Medulla oblongata (tissue), 1 donor: ENCODE measurements at regions not wholly inside any gene's neighbourhood (a gene's known extent, or its start where the extent isn't known, plus 50 kb on each side); places are given as distances from the start of the nearest gene placed in this dataset.
"Not testable (repeated sequence)": the region's sequence is repeated elsewhere in the genome, so short reads cannot be mapped to it uniquely, and the experiment has no call there.

Source experiments
- DNase-seq: peaks from one replicate; pipeline ENCODE4 v3.0.0-alpha.2; 2015; ENCODE audit errors: extremely low spot score

DNA sequence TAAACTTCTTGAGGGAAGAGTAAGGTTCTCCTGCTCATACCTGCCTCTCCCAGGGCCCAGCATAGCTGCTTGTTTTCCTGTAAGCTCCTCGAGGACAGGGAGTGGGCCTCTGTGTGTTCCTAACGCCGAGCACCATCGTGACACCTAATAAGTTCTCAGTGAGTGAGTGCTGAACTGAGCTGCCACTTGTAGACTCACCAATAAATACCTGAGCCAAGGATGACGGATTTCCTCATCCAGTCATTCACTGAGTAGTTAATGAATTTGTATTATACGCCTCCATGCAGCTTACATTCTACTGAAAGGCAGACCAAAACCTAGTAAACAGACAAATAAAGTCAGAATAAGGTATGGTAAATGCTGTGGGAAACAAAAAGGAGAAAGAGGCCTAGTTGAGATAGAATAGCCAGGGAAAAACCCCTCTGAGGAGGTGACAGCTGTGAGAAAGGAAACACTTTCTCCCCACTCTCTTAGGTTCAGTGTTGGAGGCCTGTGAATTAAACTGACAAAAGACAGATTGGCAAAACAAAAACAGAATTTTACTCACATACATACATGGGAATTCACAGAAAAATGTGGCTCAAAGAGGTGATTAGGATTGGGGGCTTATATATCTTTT, 138.6 kb downstream of the B3GNT2 start:
- DNase-seq, result no peak

DNA sequence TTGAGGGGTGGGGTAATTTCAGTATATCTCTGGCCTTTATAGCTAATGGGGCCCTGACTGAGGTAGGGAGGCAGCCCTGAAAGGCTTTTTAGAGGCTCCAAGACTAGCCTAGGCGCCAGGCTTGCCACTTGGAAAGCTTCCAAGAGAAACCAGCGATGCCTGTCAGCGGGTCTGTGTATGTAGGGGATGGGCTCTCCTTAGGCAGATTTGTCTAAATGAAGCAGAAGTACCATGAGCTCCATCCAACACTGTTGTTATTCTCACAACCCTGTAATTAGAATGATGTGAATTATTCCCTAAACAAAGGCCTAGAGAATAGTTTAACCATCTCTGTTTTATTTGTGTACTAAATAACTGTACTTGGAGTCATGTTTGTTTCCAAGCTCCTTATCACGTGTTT, 138.1 kb downstream of the B3GNT2 start:
- no peak for DNase-seq

DNA sequence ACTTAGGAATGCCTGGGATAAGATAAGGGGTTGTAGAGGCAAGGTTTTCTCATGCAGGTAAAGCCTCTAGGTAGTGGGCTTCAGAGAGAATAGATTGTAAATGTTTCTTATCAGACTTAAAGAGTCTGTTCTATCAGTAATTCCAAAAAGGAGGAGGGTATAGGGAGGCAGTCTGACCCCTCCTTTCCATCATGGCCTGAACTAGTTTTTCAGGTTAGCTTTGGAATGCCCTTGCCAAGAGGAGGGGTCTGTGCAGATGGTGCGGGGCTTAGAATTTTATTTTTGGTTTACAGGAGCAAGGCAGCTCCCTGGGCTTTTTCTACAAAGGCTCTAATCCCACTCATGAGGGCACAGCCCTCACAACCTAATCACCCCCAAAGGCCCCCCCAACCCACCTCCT, 135.0 kb downstream of the B3GNT2 start:
- no peak for DNase-seq

DNA sequence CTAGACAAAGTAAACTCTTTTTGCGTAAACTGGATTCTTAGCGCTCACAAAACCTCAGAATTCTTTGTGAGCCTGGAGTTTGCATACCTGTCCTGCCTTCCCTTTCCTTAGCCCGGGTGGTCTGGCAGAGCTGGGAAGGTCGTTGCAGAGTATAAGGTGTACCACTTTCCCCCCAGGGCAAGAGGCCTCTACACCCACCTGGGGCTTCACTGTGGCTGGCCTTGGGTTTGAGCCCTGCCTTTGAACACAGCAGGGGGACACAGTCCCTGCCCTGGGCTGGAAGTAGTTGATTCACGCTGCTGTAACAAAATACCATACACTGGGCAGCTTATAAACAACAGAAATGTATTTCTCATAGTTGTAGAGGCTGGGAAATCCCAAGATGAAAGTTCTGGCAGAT, 133.9 kb downstream of the B3GNT2 start:
- DNase-seq, result no peak

DNA sequence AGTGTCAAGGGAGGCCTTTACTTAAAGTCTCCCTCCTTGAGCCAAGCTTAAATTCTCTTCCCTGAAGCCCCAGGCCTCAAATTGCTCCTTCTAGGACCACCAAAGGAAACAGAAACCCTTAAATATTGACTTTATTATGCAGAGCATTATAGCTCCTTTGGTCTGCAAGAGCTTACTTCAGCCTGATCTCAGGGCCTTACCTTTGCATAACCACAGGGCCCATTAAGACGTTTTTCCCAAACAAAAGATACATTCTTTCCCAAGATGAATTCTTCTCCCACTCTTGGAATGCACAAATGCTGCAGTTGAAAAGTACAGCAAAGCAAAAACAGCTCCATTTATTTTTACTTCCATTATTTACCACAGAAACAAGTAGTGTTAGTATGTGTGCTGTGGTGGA, 130.8 kb downstream of the B3GNT2 start:
- no peak for DNase-seq

DNA sequence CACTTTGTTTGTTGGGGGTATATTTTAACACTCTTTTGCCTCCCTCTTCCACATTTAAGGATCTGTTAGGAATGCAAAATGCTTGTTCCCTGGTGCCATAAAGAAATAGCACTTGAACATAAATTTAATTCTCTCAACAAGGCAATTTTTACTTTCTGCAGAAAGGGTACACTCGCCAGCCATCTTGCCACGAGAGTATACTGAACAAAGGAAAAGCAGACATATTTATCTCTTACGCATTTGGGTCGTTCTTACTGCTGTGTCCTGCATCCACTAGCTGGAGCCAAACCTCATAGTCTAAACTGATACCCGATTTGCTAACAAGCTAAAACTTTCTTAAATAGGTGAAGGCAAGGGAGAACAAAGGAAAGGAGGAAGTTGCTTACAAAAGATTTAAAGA, 129.5 kb downstream of the B3GNT2 start:
- DNase-seq, result no peak

DNA sequence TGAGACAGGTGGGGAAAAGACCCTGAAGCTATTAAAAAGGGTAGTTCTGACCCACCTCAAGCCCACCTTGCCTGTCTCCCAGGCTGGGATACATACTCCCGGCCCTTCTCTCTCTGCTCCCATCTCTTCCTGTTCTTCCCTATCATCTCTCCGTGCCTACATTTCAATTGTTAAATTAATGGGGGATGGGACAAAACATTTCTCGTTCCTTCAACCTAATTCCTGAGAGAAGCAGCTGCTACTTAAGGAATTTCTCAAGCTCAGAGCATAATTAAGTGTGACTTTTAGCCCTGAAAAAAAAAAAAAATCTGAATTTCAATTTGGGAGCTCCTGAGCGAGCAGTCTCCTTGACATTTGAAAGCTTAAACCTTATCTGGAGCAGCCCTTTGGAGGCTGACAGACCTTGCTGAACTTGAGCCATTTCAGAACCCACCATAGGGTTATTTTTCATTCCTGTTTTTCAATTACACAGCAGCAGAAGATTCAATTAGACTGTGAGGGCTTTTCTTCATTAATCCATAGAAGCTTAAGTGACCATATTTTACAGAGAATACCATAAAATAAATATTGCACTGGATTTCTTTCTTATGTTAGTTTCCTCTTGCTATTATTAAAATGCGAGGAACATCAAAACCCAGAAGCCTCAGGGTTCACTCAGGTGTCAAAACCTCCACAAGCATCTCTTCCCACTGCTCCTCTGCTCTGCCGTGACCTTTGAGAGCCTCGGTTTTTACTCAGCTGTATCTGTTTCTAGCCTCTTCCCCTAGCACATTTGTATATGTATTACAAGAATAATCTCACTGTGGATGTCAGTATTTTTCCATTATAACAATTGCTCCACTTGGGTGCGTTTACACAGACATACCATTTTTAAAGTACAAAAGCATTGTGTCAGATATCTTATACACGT, 125.7 kb downstream of the B3GNT2 start:
- no peak for DNase-seq

DNA sequence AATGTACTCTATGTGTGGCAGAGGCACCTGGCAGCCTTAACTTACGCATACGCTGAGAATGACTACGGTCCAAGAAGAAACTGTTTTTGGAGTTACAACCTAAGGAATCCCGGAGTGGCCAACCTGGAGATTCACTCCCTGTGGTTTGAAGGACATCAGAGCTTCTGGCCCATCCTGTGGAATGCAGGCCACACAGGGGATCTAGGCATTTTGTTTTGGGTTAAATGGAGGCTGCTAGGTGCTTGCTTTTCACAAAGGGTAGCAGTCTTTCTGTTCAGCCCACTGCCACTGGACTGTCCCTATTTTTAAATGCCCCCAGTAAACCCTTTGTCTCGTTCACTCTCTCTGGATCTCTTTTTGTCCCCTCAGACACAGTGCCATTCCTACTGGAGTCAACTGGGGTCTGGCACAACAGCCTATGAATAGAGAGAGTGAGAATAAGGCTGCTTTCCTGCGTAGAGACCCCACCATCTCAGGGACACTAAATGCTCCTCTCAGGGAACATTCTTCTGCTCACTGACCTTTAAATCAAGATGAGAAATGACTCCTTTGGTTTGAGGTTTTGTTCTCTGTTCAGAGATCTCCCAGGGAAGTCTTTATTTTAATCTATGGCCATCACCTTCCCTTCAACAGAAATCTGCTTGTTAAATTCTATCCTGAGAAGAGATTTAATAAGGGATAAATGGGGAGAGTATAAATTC, 124.9 kb downstream of the B3GNT2 start:
- DNase-seq, result no peak

DNA sequence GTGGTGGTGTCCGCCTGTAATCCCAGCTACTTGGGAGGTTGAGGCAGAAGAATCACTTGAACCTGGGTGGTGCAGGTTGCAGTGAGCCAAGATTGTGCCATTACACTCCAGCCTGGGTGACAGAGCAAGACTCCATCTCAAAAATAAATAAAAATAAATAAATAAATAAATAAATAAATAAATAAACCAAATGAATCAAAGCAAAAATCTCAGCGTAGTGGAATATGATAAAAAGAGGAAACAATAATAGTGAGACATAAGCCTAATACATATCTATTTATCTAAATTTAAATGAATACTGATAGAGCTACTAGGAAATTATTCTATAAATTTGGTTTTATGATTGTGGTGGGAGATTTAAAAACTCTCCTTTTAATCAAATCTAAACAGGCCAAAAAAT, 124.2 kb downstream of the B3GNT2 start:
- DNase-seq, result not testable (repeated sequence)

DNA sequence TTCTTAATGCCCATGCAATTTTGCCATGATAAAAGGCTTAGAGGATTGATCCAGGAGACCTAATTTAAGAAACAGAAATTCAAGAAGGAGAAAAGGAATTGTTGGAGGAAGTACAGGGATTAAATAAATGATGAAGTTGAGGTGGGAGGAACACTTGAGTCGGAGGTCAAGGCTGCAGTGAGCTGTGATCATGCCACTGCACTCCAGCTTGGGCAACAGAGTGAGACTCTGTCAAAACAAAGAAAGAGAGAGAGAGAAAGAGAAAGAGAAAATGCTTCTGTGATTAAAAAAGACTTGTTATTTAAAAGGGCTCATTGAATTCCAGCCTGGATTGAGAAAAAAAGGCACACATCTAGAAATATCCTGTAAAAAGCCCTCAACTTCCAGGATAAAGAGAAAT, 123.2 kb downstream of the B3GNT2 start:
- DNase-seq, result peak; percentile 20

DNA sequence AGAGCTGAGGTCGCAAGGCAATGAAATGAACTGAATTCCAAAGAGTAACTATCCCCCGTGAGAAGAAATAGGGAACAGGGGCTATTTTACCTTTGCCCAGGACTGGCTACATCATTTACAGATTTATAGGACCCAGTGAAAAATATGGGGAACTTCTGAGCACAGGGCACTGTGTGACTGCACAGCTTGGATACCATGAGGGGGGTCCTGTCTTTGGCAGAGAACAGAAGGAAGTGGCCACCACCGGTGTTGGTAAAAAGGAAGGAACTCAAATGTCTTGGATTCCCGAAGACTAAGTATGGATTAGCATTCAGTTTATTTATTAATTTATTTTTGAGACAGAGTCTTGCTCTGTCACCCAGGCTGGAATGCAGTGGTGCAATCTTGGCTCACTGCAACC, 119.6 kb downstream of the B3GNT2 start:
- no peak for DNase-seq

DNA sequence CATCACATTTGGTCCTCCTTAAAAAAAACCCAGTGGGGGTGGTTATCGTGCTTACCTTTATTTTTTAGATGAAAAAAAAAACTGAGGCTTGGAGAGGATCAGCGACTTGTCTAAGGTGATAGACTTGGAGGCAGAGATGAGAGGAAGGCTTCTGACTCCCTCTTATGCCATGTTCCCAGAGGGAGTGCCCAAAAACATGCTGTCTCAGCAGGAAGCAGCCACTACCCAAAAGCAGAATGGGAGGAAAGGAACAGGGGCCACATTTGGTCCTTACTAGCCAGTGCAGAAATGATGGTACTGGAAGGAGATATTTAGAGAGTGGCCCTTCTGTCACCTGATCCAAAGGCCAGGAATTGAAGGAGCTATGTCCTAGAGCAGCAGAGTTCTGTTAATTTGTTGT, 118.4 kb downstream of the B3GNT2 start:
- no peak for DNase-seq

DNA sequence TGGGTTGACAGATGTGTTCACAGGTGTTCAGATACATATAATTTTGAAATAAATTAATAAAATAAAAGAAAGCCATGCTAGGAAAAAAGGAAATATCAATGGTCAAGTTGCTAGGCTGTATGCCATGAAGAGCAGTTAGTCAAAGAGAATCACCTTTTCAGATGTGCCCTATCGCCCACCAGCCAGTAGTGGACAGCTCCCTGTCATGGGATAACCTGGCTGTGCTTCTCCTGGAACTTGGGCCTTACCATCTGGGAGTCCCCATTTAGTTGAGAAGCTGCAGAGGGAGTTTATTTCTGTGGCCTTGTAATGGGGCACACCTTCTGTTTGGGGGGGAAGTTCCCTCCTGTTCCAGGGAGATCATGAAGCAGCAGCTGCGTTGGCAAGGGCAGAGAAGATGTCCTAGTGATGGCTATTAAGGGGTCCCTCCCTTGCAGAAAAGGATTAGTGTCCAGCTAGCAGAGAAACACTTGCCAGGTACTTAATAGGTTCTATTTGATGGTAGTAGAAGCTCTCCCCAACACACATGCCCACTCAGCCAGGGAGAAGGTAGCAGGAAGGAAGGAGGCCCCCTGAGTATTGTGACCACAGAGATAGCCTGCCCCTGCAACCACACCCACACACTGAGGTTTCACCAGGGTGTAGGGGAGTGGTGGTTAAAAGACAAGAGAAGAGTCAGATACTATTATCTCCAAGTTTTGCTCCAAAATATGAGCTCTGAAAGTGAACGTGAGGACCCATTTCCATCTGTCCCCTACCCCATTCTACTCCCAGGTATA, 117.7 kb downstream of the B3GNT2 start:
- DNase-seq, result no peak

DNA sequence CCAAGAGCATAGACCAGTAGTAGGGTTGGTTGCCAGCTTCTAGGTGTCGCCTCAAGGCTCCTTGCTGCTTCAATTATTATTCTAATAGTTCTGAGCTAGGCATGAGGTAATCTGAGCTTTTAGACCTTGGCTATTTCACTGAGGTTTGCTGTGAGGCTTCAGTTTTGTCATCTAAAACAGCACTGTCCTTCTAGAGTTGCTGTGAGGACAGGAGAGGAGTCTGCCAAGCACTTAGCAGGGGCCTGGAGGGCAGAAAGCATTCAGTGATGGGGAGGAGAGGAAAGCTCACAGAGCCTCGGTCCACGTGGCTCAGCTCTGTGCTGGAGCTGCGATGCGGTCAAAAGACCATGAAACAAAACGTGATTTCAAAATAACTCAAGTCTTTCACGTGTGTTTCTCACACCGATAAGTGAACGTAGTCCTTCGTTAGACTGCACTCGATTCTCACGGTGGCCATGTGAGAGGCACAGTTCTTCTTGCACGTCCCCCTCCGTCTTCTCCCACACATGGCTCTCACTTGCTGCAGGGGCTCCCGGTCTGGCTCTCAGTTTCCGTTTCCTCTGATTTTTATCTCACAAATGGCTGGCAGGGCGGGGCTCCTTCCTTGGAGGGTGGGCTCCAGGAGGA, 113.7 kb downstream of the B3GNT2 start:
- DNase-seq, result peak; percentile 34

DNA sequence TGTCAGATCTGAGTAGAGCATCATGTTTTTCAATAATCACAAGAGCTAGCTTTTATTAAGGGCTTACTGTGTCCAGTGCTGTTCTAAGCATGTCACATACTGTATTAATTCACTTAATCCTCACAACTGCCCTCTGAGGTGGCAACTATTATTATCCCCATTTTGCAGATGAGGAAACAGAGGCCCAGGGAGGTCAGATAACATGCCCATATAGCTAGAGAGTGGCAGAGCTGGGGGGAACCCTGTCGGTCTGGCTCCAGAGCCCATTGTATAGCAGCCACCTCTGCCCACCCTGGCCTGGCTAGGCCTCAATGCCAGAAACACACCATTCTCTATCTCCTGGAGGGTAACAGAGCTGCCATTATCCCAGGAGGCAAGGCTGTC, 113.2 kb downstream of the B3GNT2 start:
- no peak for DNase-seq

DNA sequence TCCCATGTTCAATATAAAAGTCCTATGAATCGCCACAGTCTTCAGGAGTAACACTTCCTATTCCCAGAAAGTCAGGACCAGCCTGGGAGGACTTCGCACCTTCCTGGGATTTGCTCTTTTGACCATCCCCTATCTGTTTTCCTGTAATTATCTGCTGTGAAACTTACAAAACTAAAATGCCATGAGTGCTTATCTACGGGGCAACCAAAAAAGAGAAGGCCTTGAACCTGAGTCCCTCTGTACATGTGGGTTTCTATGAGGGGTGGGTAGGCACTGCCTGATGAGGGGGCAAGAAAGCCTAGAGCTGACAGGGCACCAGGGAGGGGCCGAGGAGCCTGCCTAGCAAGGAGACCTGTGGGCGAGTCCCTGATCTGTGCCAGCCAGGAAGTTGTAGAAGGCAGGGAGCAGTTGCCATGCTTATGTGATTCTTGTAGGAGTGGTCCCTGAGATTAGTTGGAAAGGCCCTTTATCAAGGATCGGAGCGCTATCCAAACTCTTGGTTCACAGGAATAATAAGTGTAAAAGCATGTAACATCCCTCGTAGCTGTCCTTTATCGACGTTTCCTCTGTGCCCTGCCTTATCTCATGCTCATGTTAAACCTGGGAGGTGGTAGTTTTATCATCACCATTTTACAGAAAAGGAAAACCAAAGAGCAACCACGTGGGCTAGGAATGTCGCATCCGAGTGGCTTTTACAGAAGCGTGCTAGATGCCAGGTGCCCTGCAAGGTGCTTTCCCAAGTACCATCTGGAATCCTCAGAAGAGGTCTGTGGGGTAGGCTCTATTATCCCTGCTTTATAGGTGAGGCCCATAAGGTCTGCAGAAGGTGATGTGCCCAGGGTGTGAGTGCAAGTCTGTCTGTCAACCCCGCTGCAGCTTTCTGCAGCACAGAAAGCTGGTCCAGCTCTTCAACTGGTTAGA, 111.8 kb downstream of the B3GNT2 start:
- DNase-seq, result no peak

DNA sequence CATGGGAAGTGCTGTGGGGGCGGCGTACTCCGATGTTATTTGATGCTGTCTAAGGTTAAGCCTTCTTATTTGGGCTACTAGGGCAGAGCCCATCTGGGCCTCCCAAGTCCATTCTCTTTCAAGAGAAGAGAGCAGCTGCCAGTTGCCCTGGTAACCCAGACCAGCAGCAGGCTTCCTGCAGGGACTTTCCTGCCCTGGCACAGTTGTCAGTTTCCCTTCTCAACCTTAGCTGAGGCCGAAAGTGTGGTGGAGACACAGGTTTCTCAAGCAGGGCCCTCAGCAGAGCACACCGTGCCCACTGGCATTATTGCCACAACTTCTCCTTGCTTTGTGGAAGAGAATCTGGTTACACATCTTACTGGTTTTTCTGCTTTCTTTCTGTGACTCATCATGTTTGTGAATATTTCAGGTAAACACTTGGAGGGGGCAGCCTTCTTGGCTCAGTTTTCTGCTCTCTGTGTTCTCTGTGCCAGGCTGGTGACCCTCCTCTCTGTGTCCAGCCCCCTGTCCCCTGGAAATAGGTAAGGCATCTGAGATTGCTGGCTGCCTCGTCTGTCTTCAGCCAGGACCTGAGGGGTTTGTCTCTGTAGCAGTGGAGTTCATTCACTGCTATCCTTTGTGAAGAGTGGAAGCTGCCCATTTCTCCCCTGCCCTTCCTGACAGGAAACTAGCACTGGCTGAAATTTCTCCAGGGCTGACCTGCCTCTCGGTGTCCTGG, 111.0 kb downstream of the B3GNT2 start:
- DNase-seq, result peak; percentile 50

DNA sequence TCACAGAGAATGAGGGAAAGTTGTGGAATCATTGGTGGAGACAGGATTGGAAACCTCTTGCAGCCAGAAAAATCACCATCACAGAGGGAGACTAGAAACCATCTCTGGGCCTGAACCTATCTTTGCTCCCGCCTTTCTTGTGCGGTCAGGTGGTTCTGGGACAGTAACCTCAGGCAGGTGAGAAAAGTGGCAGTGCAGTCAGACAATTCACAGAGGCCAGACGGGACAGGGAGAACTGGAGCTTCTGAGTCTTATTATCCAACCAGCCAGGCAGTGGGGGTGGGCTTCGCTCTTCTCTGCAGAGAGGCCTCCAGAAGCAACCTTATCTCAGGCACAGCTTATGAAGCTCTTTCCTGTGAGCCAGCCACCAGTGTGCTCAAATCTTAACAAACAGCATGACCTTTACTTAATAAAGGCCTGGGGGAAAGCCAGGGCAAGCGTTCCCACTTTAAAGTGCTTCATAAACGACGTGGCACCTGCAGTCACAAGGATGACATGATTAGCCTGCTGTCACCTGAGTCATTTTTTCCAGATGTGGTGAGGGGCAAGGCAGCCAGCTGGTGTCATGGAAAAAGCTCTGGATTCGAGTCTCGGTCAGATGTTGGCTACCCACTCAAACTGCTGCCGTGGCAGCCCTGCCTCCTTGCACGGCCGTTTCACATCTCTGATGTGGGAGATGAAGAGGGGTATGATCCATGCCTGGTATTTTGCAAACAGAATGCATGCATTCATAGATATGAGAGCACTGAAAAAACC, 109.7 kb downstream of the B3GNT2 start:
- no peak for DNase-seq
